Breast epithelium (tissue), 4 donors: ENCODE measurements at regions not wholly inside any gene's neighbourhood (a gene's known extent, or its start where the extent isn't known, plus 50 kb on each side); places are given as distances from the start of the nearest gene placed in this dataset.

Source experiments
- DNase-seq, 2 donors: peaks; one replicate each; pipeline ENCODE4 v3.0.0-alpha.2; 2019; ENCODE audit warnings: low spot score in 2 of 2
- H3K27ac ChIP-seq, 2 donors: fragments of 200-600 bp; sonication (generic) in 1 of 2; one replicate each; pipeline ENCODE4 v1.5.1; 2016 to 2019; ENCODE audit warnings: mild to moderate bottlenecking in 1 of 2
- H3K27me3 ChIP-seq, 2 donors: fragments of 200-600 bp; sonication (generic) in 1 of 2; one replicate each; pipeline versions ENCODE4 v1.5.1 to v1.6.0; 2017 to 2019; ENCODE audit warnings: control low read depth in 1 of 2, mild to moderate bottlenecking in 1 of 2
- H3K36me3 ChIP-seq: fragments of 200-600 bp; one replicate; pipeline ENCODE4 v1.5.1; 2019
- H3K4me1 ChIP-seq, 2 donors: fragments of 200-600 bp; sonication (generic); one replicate each; pipeline ENCODE4 v1.5.1; 2016 to 2019; ENCODE audit warnings: control low read depth in 1 of 2
- H3K4me3 ChIP-seq, 3 donors: fragments of 200-600 bp; sonication (generic); 1 replicate in 2 of 3; 2 replicates in 1 of 3; pipeline ENCODE4 v1.5.1; 2016 to 2019; ENCODE audit warnings: mild to moderate bottlenecking in 3 of 3, moderate library complexity in 2 of 3
- H3K9me3 ChIP-seq, 2 donors: fragments of 200-600 bp; sonication (generic) in 1 of 2; one replicate each; pipeline ENCODE4 v1.5.1; 2016 to 2019; ENCODE audit warnings: control low read depth in 1 of 2
- CTCF ChIP-seq, 3 donors: fragments of 450-650 bp; IDR thresholded peaks; one replicate each; pipeline ENCODE4 v1.5.1; 2016 to 2017; ENCODE audit warnings: antibody characterized with exemption in 3 of 3, mild to moderate bottlenecking in 3 of 3, moderate library complexity in 3 of 3
- POLR2A ChIP-seq: fragments of 450-650 bp; IDR thresholded peaks from one replicate; pipeline ENCODE4 v1.6.1; 2016; ENCODE audit warnings: antibody characterized with exemption, mild to moderate bottlenecking, moderate library complexity
- POLR2AphosphoS5 ChIP-seq, 3 donors: sonication (generic); formaldehyde crosslinking; IDR thresholded peaks; one replicate each; pipeline ENCODE4 v1.6.1; 2017; ENCODE audit warnings: antibody characterized with exemption in 3 of 3
- intact Hi-C: fragments of 100-400 bp; cut with DNase I; formaldehyde crosslinking; loops from one replicate; pipeline ENCODE4 v1.15.1; 2023; ENCODE audit warnings: low total_unique reads

GRCh38 chr4:184887333-184887732 is 61.6 kb upstream of the ACSL1 start:
- Histone ChIP-seq H3K36me3 (no peaks in the 10 kb centered on the region), H3K4me1 (no peaks in the 10 kb centered on the region), H3K27ac (no peak overlapping the region), H3K27me3 (no peaks in the 10 kb centered on the region), H3K9me3 (no peaks in the 10 kb centered on the region), H3K4me3 (no peak overlapping the region)
- intact Hi-C loops = no loop called here
- TF ChIP-seq POLR2A (no peak), POLR2AphosphoS5 (IDR thresholded peaks at IDR 0.05) (no peak), CTCF (IDR thresholded peaks at IDR 0.05) (no peak)
- no peak for DNase-seq

GRCh38 chr4:184887947-184888346 is 62.2 kb upstream of the ACSL1 start:
- no peaks in the 10 kb centered on the region for H3K9me3 ChIP-seq
- H3K27me3 ChIP-seq = no peaks in the 10 kb centered on the region
- H3K4me3 ChIP-seq = no peak overlapping the region
- TF ChIP-seq POLR2AphosphoS5 (IDR thresholded peaks at IDR 0.05) (no peak), CTCF (IDR thresholded peaks at IDR 0.05) (no peak), POLR2A (no peak)
- H3K27ac ChIP-seq = no peak overlapping the region
- no peak for DNase-seq
- no peaks in the 10 kb centered on the region for H3K36me3 ChIP-seq
- intact Hi-C loops = no loop called here
- H3K4me1 ChIP-seq = no peaks in the 10 kb centered on the region

GRCh38 chr4:184889666-184890335 is 64.0 kb upstream of the ACSL1 start:
- Histone ChIP-seq H3K4me3 (no peak overlapping the region), H3K27me3 (no peaks in the 10 kb centered on the region), H3K36me3 (no peaks in the 10 kb centered on the region), H3K27ac (no peak overlapping the region), H3K4me1 (no peaks in the 10 kb centered on the region), H3K9me3 (no peaks in the 10 kb centered on the region)
- no peak for DNase-seq
- TF ChIP-seq POLR2A (no peak), CTCF (IDR thresholded peaks at IDR 0.05) (no peak), POLR2AphosphoS5 (IDR thresholded peaks at IDR 0.05) (no peak)
- intact Hi-C loops = no loop called here

- no peak overlapping the region for H3K27ac ChIP-seq
- H3K9me3 ChIP-seq = no peaks in the 10 kb centered on the region
- no peaks in the 10 kb centered on the region for H3K36me3 ChIP-seq
- no peaks in the 10 kb centered on the region for H3K27me3 ChIP-seq
- H3K4me1 ChIP-seq = no peaks in the 10 kb centered on the region
- TF ChIP-seq POLR2A = no peak
- no peak for TF ChIP-seq CTCF (IDR thresholded peaks at IDR 0.05)
- no peak for TF ChIP-seq POLR2AphosphoS5 (IDR thresholded peaks at IDR 0.05)
- intact Hi-C loops = no loop called here
- H3K4me3 ChIP-seq = no peak overlapping the region
- no peak for DNase-seq
Observed at GRCh38 chr4:184890499-184890898, 64.7 kb upstream of the ACSL1 start.

- intact Hi-C loops = no loop called here
- H3K4me3 ChIP-seq = no peak overlapping the region
- no peaks in the 10 kb centered on the region for H3K4me1 ChIP-seq
- no peaks in the 10 kb centered on the region for H3K27me3 ChIP-seq
- TF ChIP-seq CTCF (IDR thresholded peaks at IDR 0.05) (no peak), POLR2A (no peak), POLR2AphosphoS5 (IDR thresholded peaks at IDR 0.05) (no peak)
- no peak for DNase-seq
- H3K9me3 ChIP-seq = no peaks in the 10 kb centered on the region
- H3K36me3 ChIP-seq = no peaks in the 10 kb centered on the region
- no peak overlapping the region for H3K27ac ChIP-seq
Observed at GRCh38 chr4:184891816-184892397, 66.1 kb upstream of the ACSL1 start.
